Mesodermal cell (in vitro differentiated cells): ENCODE measurements at regions not wholly inside any gene's neighbourhood (a gene's known extent, or its start where the extent isn't known, plus 50 kb on each side); places are given as distances from the start of the nearest gene placed in this dataset.

Experiments
- H3K27ac ChIP-seq: 2 replicates; pipeline ENCODE4 v1.7.0; 2013; ENCODE audit warnings: mild to moderate bottlenecking, low read depth, low read length, moderate library complexity; ENCODE audit not compliant: severe bottlenecking
- H3K36me3 ChIP-seq: 2 replicates; pipeline ENCODE4 v1.7.1; 2013; ENCODE audit warnings: mild to moderate bottlenecking, low read length, moderate library complexity; ENCODE audit not compliant: control insufficient read depth, insufficient read depth
- H3K4me1 ChIP-seq: one replicate; pipeline ENCODE4 v1.7.1; 2013; ENCODE audit warnings: mild to moderate bottlenecking, low read length; ENCODE audit not compliant: insufficient read depth, control insufficient read depth, poor library complexity, severe bottlenecking
- H3K4me3 ChIP-seq: 2 replicates; pipeline ENCODE4 v1.7.0; 2013; ENCODE audit warnings: low read length, control low read depth, mild to moderate bottlenecking; ENCODE audit not compliant: insufficient read depth, poor library complexity, severe bottlenecking; ENCODE audit errors: extremely low read depth
- H3K9me3 ChIP-seq: 2 replicates; pipeline ENCODE4 v1.7.1; 2013; ENCODE audit warnings: mild to moderate bottlenecking, low read length, moderate library complexity; ENCODE audit not compliant: control insufficient read depth
- WGBS, 2 experiments: methylation state at CpG; one replicate each; pipeline ENCODE4 v1.1.5; 2013; ENCODE audit warnings: missing lambda C conversion rate in 2 of 2; ENCODE audit not compliant: insufficient coverage in 2 of 2; 5-methylcytosine and 5-hydroxymethylcytosine counted together

DNA sequence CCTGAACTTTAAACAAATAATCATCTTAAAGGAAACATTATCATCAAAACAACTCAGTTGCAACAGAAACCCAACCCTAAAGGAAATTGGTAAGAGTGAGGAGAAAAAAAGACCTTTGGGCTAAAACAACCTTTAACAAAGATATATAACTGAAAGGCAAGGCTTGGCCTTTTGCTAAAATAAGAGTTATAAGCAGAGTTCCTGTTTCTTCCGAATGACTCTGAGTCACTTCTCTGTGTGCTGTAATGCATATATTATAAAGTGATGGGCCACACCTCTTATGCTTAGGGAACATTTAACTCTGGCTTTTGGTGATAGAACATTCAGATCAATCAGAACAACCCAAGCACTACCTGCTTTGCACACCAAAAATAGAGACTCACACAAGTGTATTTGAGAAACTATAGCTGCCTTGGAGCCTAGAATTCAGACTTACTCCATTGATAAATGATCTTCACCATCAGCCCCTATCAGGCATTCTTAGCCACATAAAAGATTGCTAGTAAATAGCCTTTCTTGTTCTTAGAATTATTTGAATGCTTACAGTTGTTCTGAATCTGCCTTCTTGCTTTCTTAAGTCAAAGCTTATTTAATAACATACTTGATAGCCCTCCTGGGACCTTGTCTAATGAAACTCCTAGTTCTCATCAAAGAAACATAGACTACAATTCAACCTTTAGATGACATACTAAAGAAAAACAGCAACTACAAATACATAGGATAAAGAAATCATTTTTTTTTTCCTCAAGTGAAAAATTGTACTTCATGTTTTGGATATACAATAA, 294.2 kb upstream of the SEMA6D start:
- Histone ChIP-seq H3K36me3 (no peaks in the 10 kb centered on the region), H3K4me3 (no peak overlapping the region), H3K9me3 (no peaks in the 10 kb centered on the region), H3K4me1 (no peaks in the 10 kb centered on the region), H3K27ac (no peak overlapping the region)
- 83% methylated on average over 1 of the region's 1 CpG; no CpG with 5 or more reads in 1 of the 2 experiments for WGBS, 2 experiments

DNA sequence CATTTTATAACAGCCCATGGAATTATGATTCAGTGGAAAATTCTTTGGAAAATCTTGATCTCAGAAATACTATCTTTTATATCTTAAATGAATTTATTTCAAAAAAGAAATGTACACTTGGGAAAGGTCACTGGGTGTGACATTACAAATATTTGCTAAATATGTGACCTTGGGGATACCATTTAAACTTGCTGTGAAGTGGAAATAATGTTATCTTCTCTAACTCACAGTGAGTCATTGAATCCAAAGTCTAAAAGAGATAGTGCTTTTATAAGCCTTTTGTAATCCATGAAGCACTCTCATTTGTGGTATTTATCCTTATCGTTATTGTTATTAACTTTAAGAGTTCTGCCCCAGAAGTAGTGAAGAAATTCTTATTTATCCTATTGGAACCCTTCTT, 289.8 kb upstream of the SEMA6D start:
- WGBS, 2 experiments: no CpG with 5 or more reads among the region's 1 CpG
- no peaks in the 10 kb centered on the region for H3K4me1 ChIP-seq
- H3K9me3 ChIP-seq: no peaks in the 10 kb centered on the region
- H3K36me3 ChIP-seq: no peaks in the 10 kb centered on the region
- H3K27ac ChIP-seq: no peak overlapping the region
- H3K4me3 ChIP-seq: no peak overlapping the region

DNA sequence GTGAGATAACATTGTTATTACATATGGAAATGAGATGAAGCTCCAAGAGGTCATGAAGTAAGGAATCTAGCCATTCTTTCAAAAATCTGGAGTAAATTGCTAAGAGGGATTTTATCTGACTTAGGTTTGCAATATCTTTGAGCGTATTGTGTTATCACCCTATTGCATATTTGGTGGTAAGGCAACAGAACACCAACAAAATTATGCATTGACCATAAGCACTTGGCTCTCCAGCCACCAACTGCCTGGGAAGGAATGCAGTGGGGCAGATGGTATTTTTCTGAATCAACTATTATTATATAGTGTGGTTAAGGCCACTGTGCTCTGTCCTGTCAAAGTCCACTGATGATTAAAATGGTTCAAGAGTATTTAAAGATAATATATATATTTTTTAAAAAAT, 287.9 kb upstream of the SEMA6D start:
- Histone ChIP-seq H3K9me3 (no peaks in the 10 kb centered on the region), H3K36me3 (no peaks in the 10 kb centered on the region), H3K27ac (no peak overlapping the region), H3K4me3 (no peak overlapping the region), H3K4me1 (no peaks in the 10 kb centered on the region)
- no CpG with 5 or more reads among the region's 1 CpG for WGBS, 2 experiments

DNA sequence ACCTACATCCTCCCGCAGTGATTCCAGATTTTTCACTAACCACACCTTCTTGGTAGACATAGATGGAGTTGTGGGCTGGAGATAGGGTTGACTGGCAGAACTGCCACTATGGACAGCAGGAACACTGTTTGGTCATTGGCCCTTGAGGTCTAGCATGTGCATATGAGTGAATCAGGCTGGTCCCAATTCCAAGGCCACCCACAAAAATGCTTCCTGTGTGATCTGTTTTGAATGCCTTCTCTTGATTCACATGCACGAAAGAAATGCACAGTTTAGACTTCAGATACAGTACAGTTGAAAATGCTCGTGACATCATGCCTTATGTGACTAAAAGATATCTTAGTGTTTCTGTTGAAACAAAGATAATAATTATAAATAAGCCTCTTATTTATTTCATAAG, 285.8 kb upstream of the SEMA6D start:
- 83% methylated on average over 1 of the region's 3 CpGs; no CpG with 5 or more reads in 1 of the 2 experiments for WGBS, 2 experiments
- no peak overlapping the region for H3K27ac ChIP-seq
- H3K4me3 ChIP-seq: no peak overlapping the region
- no peaks in the 10 kb centered on the region for H3K9me3 ChIP-seq
- H3K36me3 ChIP-seq: no peaks in the 10 kb centered on the region
- H3K4me1 ChIP-seq: no peaks in the 10 kb centered on the region

DNA sequence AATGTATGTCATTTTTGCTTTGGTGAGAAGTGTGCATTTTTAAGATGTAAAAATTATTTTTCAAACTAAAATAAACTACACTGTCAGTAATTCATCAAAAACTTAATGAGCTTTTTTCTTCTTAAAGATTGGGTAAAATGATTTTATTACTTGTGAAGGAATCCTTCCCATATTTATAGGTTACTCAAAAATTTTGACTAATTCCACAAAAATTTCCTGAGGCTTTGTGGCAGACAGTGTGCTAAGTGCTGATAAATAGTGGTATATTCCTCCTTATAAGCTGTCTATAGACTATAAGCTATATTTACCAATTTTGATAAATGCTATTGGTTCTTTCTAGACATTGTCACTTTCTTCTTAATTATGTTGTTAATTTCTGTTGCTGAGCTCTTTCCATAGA, 284.5 kb upstream of the SEMA6D start:
- no peaks in the 10 kb centered on the region for H3K36me3 ChIP-seq
- no peaks in the 10 kb centered on the region for H3K4me1 ChIP-seq
- no peak overlapping the region for H3K4me3 ChIP-seq
- no peak overlapping the region for H3K27ac ChIP-seq
- H3K9me3 ChIP-seq: no peaks in the 10 kb centered on the region

DNA sequence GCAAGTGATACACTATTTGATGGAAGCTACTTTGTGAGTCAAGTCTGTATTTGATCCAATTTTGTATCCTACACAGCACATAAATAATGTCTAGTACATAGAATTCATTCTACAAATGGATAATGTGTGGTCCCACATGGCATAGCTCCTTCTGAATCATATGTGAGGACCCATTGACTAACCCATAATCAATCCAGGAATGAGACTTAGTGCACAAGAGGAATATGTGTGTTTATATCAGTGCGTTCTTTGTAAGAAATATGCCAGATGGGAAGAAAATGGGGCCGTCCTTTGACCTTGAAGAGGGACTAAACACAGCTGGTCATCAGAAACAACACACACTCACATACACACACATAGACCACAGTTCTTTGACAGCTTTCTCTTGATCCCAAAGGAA, 282.7 kb upstream of the SEMA6D start:
- Histone ChIP-seq H3K4me1 (peaks cover 1% of the 10 kb centered on the region), H3K36me3 (no peaks in the 10 kb centered on the region), H3K9me3 (no peaks in the 10 kb centered on the region), H3K27ac (no peak overlapping the region), H3K4me3 (no peak overlapping the region)
- WGBS, 2 experiments: no CpG with 5 or more reads among the region's 2 CpGs

DNA sequence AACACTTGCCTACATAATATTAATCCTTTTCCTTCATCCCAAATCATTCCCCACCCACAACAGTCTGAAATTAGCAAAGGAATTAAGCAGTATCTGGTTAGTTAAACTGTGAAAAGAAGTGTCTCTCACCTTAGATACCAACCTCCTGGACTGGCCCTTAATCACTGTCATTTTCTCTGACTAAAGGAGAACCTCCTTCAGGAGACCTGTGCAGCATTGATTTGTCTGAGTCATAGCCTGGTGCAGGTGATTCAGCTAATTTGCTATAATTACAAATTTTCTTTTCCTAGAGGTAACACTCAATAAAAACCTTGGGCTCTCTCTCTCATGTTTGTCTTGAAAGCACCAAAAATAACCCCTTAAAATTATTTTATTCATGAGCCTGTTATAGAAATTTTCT, 279.8 kb upstream of the SEMA6D start:
- Histone ChIP-seq H3K27ac (no peak overlapping the region), H3K9me3 (no peaks in the 10 kb centered on the region), H3K4me3 (no peak overlapping the region), H3K36me3 (no peaks in the 10 kb centered on the region), H3K4me1 (peaks cover 5% of the 10 kb centered on the region)

DNA sequence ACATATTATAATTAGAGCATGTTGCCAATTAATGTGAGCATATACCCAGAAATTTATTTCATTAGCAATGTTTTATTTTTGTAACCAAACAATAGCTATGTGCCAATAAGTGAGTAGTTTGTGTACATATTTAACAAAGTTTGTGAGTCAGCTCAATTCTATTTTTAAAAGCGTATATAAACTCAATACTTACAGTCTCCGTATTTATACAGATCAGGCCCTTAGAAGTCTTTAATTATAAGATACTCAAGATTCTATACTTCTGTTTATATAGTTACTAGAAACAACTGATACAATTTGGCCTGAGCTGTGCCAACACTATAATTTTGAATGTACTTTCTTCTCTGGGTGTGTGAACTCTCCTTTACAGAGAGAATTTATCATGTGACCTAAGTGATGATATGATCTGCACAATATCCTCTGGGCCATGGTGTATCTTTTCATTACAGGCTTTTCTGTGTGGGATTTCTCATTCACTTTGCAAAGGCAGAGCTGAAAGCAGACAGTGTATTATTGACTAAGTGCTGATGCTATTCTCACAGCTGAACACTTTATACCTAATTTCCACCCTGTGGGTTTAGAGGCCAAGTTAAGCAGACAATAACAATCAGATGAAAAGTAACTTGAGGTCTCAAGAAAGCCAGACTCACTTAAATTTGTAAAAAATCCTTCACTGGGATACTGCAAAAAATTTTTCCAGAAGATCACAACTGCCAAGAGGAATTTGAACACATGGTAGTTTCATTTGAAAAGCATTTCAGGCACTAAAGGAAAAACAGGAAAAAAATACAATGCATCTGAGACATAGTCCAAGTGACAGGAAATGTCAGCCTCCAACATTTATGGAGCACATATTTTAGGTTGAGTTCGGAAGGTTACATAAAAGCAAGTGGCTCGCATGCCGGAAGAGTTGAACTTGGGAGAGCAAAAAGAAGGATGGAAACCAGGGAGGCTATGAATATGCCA, 277.9 kb upstream of the SEMA6D start:
- H3K27ac ChIP-seq: no peak overlapping the region
- H3K4me3 ChIP-seq: no peak overlapping the region
- 95 to 100% methylated on average over 1 to 3 of the region's 5 CpGs for WGBS, 2 experiments
- H3K36me3 ChIP-seq: no peaks in the 10 kb centered on the region
- peaks cover 5% of the 10 kb centered on the region for H3K4me1 ChIP-seq
- H3K9me3 ChIP-seq: no peaks in the 10 kb centered on the region

DNA sequence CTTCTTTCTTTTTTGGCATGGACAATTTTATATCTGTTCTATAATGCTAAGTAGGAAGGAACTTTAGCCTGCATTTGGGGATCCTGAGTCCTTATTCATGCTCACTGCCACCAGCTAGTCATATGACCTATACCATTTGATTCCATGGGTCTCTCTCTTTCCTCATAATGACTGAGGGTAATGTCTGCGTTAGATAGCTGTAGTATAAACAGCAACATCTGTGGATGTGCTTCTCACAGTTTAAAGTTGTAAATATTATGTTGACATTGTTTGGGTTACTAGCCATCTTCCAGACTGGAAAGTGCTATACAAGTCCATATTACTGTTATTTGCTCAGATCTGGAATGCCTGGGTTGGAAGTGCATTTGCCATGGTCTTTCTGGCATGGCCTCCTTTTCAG, 274.9 kb upstream of the SEMA6D start:
- Histone ChIP-seq H3K9me3 (no peaks in the 10 kb centered on the region), H3K4me3 (no peak overlapping the region), H3K27ac (no peak overlapping the region), H3K36me3 (no peaks in the 10 kb centered on the region), H3K4me1 (peaks cover 5% of the 10 kb centered on the region)
- WGBS, 2 experiments: 100% methylated on average over 1 of the region's 1 CpG; no CpG with 5 or more reads in 1 of the 2 experiments

DNA sequence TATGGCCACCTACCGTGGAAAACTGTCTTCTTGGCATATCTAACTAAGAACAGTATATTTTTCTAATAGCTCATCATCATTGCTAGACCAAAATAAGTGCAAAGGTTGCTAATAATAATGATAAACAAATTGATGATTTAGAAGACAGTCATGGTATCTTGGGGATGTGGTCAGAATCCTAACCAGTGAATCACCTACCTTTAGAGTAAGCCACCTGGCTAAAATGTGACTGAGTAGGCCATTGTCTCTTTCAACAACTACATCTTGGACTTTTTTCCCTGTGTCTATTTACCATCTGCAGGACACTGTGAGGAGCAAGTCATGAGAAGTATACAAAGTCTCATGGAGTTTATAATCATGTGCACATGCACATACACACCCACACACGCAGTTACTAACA, 273.5 kb upstream of the SEMA6D start:
- Histone ChIP-seq H3K4me3 (no peak overlapping the region), H3K9me3 (no peaks in the 10 kb centered on the region)
- no CpG with 5 or more reads among the region's 2 CpGs for WGBS, 2 experiments

More for the DNA sequence above, 273.5 kb upstream of the SEMA6D start:
- Histone ChIP-seq H3K4me1 (peaks cover 5% of the 10 kb centered on the region), H3K36me3 (no peaks in the 10 kb centered on the region), H3K27ac (no peak overlapping the region)
